ENCODE measurements at regions not wholly inside any gene's neighbourhood (a gene's known extent, or its start where the extent isn't known, plus 50 kb on each side); places are given as distances from the start of the nearest gene placed in this dataset.

- peaks cover 43% of the 10 kb centered on the region for H3K27me3 ChIP-seq (ENCODE audit: control insufficient read depth, insufficient read depth, low read length)
Measured at GRCh38 chr1:54497338-54497737, 50.7 kb upstream of the ACOT11 start.

GRCh38 chr1:54495954-54496353, 52.1 kb upstream of the ACOT11 start:
- no peak overlapping the region for H3K4me3 ChIP-seq (ENCODE audit: low read depth, low read length)
- no peak for TF ChIP-seq CTCF (IDR thresholded peaks at IDR 0.05; ENCODE audit: low read depth, low read length)
- no peak overlapping the region for H3K27ac ChIP-seq (ENCODE audit: low read depth, low read length)
- ChIA-PET POLR2A (no interaction called here), CTCF (no interaction called here)
- peaks cover 3% of the 10 kb centered on the region for H3K9me3 ChIP-seq (ENCODE audit: control insufficient read depth, insufficient read depth, low read length)
- peaks cover 42% of the 10 kb centered on the region for H3K27me3 ChIP-seq (ENCODE audit: control insufficient read depth, insufficient read depth, low read length)
- DNase-seq (ENCODE audit: low read depth, low spot score), result no peak

More at GRCh38 chr1:54497338-54497737, 50.7 kb upstream of the ACOT11 start:
- ChIA-PET POLR2A (no interaction called here), CTCF (no interaction called here)
- Histone ChIP-seq H3K27ac (ENCODE audit: low read depth, low read length) (no peak overlapping the region), H3K4me3 (ENCODE audit: low read depth, low read length) (no peak overlapping the region), H3K9me3 (ENCODE audit: control insufficient read depth, insufficient read depth, low read length) (peaks cover 3% of the 10 kb centered on the region)
- TF ChIP-seq CTCF (IDR thresholded peaks at IDR 0.05; ENCODE audit: low read depth, low read length), result no peak
- DNase-seq (ENCODE audit: low read depth, low spot score), result no peak

GRCh38 chr1:54493608-54494007, 54.4 kb upstream of the ACOT11 start:
- Histone ChIP-seq H3K27ac (ENCODE audit: low read depth, low read length) (no peak overlapping the region), H3K4me3 (ENCODE audit: low read depth, low read length) (no peak overlapping the region), H3K27me3 (ENCODE audit: control insufficient read depth, insufficient read depth, low read length) (peaks cover 28% of the 10 kb centered on the region), H3K9me3 (ENCODE audit: control insufficient read depth, insufficient read depth, low read length) (peaks cover 3% of the 10 kb centered on the region)
- POLR2A ChIA-PET, result no interaction called here
- TF ChIP-seq CTCF (IDR thresholded peaks at IDR 0.05; ENCODE audit: low read depth, low read length), result no peak
- no peak for DNase-seq (ENCODE audit: low read depth, low spot score)
- CTCF ChIA-PET, result no interaction called here

- H3K27me3 ChIP-seq (ENCODE audit: control insufficient read depth, insufficient read depth, low read length), result peaks cover 7% of the 10 kb centered on the region
- ChIA-PET POLR2A (interaction anchor here (0.6 kb wide), 1 partner anchor 588 kb away, joined by 3 read pairs; no protein-coding TSS in a partner anchor), CTCF (interaction anchor here (0.6 to 3.2 kb wide), 13 partner anchors 8 to 422 kb away, joined by 3 to 38 read pairs (median 13); partner anchors contain the start of genes ACOT11 and SSBP3)
- no peak overlapping the region for H3K27ac ChIP-seq (ENCODE audit: low read depth, low read length)
- H3K9me3 ChIP-seq (ENCODE audit: control insufficient read depth, insufficient read depth, low read length), result no peaks in the 10 kb centered on the region
- no peak for DNase-seq (ENCODE audit: low read depth, low spot score)
- no peak for TF ChIP-seq CTCF (IDR thresholded peaks at IDR 0.05; ENCODE audit: low read depth, low read length)
- H3K4me3 ChIP-seq (ENCODE audit: low read depth, low read length), result no peak overlapping the region
Measured at GRCh38 chr1:54490361-54491248, 57.4 kb upstream of the ACOT11 start.

Measured in AG04450 (cell line).